WTC11 (cell line): ENCODE measurements at regions not wholly inside any gene's neighbourhood (a gene's known extent, or its start where the extent isn't known, plus 50 kb on each side); places are given as distances from the start of the nearest gene placed in this dataset.

Experiments
- CTCF ChIP-seq: fragments of 200-600 bp; IDR thresholded peaks from 2 replicates; pipeline ENCODE4 v1.8.0; 2022; ENCODE audit warnings: antibody characterized with exemption
- ELF4 ChIP-seq: sonication (generic); formaldehyde crosslinking; IDR thresholded peaks from 2 replicates; pipeline ENCODE4 v1.8.1; 2022; ENCODE audit warnings: low read depth, mild to moderate bottlenecking, moderate library complexity, missing genetic modification reagents
- ERG ChIP-seq: fragments of 250-450 bp; sonication (Bioruptor Pico); IDR thresholded peaks from 2 replicates; pipeline ENCODE4 v1.8.0; 2021; ENCODE audit warnings: mild to moderate bottlenecking
- IRF1 ChIP-seq: sonication (generic); formaldehyde crosslinking; IDR thresholded peaks from 2 replicates; pipeline ENCODE4 v1.8.0; 2023; ENCODE audit warnings: missing genetic modification reagents
- SP1 ChIP-seq: sonication (generic); formaldehyde crosslinking; conservative IDR thresholded peaks from 2 replicates; pipeline ENCODE4 v1.8.1; 2022; ENCODE audit warnings: missing genetic modification reagents
- TCF7 ChIP-seq: sonication (generic); formaldehyde crosslinking; IDR thresholded peaks from 2 replicates; pipeline ENCODE4 v1.8.0; 2022; ENCODE audit warnings: mild to moderate bottlenecking, low read depth, missing genetic modification reagents, moderate library complexity

GRCh38 chr6:134447423-134447822 lies 129.5 kb upstream of the SGK1 start:
- TF ChIP-seq ERG (CRISPR knock-in tag) (no peak), CTCF (no peak), TCF7 (CRISPR knock-in tag) (no peak), ELF4 (CRISPR knock-in tag) (no peak), IRF1 (CRISPR knock-in tag) (no peak), SP1 (no peak)
